Right ventricle myocardium inferior (tissue), 1 donor: ENCODE measurements at regions not wholly inside any gene's neighbourhood (a gene's known extent, or its start where the extent isn't known, plus 50 kb on each side); places are given as distances from the start of the nearest gene placed in this dataset.

Experiments
- ATAC-seq: fragments of 200-7000 bp; cut with Tn5 transposase; one replicate; pipeline ENCODE4 v1.9.1; 2020; ENCODE audit warnings: mild to moderate bottlenecking, moderate library complexity
- DNase-seq: peaks from one replicate; pipeline ENCODE4 v3.0.0; 2021; ENCODE audit errors: missing footprints
- intact Hi-C: fragments of 100-400 bp; cut with DNase I; formaldehyde crosslinking; loops from one replicate; pipeline ENCODE4 v1.11.0; 2022
- donor health status: DM: no; HTN: yes; CAD: no; lungs with severe emphysema.

DNA sequence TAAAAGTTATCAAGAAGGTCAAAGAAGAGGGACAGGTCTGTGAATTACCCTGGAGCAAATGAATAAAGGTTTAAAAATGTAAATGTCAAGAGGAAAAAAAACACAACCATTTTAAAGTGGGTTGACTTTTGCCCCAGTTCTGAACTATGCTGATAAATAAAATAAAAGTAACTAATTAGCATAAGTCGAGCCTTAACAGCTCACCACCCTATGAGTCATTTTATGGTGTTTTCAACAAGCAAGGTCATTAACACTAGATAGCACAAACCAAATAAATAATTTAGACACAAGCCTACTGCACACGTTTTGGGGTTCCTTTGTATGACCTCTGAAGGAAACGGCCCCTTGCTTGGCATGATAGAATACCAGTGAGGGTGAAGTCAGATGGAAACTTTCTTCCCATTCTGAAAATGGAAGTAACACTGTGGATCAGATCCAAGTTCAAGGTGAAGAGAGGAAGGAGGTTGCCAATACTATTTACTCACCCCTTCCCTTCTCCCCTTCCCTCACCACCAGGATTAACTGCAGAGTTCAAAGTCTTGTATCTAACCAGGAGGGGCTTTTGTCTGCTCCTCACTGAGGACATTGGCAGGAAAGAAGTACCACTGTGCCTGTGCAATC lies 380.0 kb upstream of the ACVR2A start:
- intact Hi-C loops: no loop called here
- ATAC-seq: no peak
- DNase-seq: no peak

- DNase-seq: no peak
- intact Hi-C loops: no loop called here
- no peak for ATAC-seq
Observed at GRCh38 chr2:147463881-147464520, 380.8 kb upstream of the ACVR2A start.

- DNase-seq (no peak), ATAC-seq (peak; percentile 63)
Observed at GRCh38 chr2:147460155-147460554, 384.7 kb upstream of the ACVR2A start.

DNA sequence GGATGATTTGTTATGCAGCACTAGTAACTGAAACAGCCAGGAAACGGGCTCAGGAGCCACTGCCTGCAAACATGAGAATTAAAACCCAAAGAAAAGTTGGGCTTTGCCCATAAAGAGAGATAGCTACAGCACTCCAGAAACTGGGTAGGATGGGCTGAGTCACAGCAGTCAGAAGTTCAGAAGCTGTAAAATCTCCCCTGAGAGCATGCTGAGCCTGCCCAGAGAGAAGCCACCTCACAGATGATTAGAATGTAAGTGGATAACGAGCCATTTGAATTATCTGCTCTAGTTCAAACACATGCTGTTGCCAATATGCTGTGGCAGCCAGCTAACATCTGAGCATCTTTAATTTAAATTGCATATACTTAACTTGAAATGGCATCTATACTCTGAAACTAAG lies 388.1 kb upstream of the ACVR2A start:
- intact Hi-C loops: no loop called here
- DNase-seq (no peak), ATAC-seq (no peak)

More at GRCh38 chr2:147460155-147460554, 384.7 kb upstream of the ACVR2A start:
- intact Hi-C loops: no loop called here

- intact Hi-C loops: no loop called here
- ATAC-seq (no peak), DNase-seq (no peak)
Observed at GRCh38 chr2:147451902-147452515, 392.8 kb upstream of the ACVR2A start.

GRCh38 chr2:147450661-147451510 lies 393.9 kb upstream of the ACVR2A start:
- no peak for DNase-seq
- ATAC-seq: no peak
- intact Hi-C loops: no loop called here

- no peak for DNase-seq
- ATAC-seq: no peak
- intact Hi-C loops: no loop called here
Observed at GRCh38 chr2:147449323-147449991, 395.4 kb upstream of the ACVR2A start.

DNA sequence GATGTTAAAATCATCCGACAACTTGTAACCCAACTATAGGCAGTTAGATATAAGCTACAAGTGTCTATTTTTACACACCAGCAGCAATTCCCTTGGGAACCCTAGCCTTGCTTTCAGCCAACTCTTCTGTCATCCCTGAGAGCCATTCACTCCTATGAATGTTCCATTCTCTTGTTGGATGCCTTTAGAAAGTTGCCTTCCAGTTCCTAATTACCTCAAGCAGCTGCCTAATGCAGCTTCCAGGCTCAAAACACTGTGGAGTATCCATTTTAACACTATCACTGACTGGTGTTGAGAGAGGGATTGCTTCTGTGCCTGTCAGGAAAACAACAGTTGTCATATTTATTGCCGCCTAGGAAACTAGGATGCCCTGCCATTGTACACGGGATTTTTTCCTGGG lies 402.0 kb upstream of the ACVR2A start:
- intact Hi-C loops: no loop called here

DNA sequence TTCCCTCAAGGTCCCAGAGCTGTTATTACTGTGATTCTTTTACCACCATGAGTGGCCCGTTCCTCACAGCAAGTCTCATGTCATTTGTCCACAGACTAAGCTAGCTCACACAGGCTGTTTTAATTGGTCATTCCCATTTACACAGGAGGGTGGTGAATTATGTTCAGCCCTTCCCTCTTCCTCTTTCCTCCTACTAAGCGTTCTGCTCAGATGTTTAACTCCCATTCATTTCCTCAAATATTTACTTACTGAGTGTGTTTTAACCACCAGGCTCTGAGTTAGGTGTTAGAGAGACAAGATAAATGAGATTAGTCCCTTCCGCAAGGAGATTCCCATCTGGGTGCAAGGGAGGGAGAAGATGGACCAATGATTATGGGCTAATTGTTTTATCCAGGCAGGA lies 403.6 kb upstream of the ACVR2A start:
- ATAC-seq: no peak
- intact Hi-C loops: no loop called here
- no peak for DNase-seq

More for the DNA sequence above, 402.0 kb upstream of the ACVR2A start:
- DNase-seq: no peak
- ATAC-seq: no peak

DNA sequence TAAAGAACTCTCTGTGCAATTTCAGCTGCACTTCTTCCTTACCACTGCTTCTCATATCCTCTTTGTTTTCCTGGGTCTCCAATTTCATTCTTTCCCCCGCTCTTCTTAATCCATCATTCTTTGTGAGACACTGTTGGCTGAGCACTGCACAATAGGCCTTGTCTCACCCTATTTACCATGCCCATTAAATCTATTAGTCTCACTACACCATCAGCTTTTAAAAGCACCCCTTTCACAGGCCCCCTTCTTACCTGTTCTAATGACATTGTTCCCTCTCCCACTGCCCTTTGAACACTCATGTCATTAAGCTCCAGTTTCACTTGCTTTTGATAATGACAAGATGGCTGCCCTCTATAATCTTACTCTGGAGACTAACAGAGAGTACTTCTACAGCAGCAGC lies 404.1 kb upstream of the ACVR2A start:
- intact Hi-C loops: no loop called here
- DNase-seq: no peak
- ATAC-seq: no peak

DNA sequence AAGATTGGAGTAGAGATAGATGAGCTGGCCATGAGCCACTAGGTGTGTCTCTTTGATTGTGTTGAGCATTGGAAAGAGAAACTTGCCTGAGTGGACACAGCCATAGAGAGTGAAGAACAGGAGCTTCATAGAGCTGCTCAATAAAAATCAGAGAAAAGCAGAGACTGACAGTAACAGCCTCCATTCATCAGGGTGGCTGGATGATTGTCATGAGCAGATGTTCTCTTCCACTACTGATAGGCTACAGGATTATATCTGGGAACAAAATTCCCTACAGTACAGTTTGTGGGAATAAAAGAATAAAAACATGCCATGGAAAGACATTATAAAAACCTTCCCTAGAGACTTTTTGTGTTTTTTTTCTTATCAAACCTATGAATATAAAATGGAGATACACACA lies 404.8 kb upstream of the ACVR2A start:
- ATAC-seq (no peak), DNase-seq (no peak)
- intact Hi-C loops: no loop called here

GRCh38 chr2:147438882-147439281 lies 405.9 kb upstream of the ACVR2A start:
- ATAC-seq (no peak), DNase-seq (no peak)
- intact Hi-C loops: no loop called here

DNA sequence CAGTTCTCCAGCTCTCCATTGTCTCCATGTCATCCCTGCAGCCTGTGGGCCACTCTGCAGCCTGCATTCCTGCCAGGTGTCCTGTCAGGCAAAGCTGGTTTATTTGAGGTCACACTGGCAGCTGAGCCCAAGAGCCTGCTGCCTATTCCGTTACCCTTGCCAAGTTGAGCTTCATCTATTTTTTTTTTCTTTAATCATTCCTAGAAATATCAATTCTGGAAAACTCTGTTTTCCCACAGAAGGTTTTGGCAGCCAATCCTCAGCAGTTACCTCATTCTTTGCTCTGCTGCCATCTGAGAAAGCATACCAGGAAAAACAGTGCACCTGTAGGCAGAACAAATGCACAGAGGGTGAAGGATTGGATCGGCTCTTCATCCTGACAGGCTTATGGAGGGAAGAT lies 411.0 kb upstream of the ACVR2A start:
- no peak for ATAC-seq

DNA sequence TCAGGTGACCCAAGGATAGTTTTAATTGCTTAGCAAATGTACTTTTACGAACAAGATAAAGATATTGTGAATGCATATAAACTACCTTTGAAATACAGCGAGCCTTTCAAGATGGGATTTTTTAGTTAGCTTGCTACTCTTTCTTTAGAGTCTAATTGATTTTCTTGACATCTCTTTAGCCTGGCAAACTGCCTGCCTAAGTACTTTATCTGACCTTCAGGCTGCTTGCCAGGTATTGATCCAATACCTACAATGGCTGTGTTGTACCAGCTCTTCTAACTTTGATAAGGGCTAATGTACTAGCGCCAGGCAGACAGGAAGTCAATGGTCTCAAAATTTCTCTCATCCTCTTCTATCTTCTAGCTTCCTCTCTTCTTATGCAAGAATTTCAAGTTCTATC lies 414.4 kb upstream of the ACVR2A start:
- ATAC-seq (no peak), DNase-seq (no peak)
- intact Hi-C loops: no loop called here

More for the DNA sequence above, 411.0 kb upstream of the ACVR2A start:
- no peak for DNase-seq
- intact Hi-C loops: no loop called here

GRCh38 chr2:147428120-147428747 lies 416.6 kb upstream of the ACVR2A start:
- DNase-seq (no peak), ATAC-seq (no peak)
- intact Hi-C loops: no loop called here

DNA sequence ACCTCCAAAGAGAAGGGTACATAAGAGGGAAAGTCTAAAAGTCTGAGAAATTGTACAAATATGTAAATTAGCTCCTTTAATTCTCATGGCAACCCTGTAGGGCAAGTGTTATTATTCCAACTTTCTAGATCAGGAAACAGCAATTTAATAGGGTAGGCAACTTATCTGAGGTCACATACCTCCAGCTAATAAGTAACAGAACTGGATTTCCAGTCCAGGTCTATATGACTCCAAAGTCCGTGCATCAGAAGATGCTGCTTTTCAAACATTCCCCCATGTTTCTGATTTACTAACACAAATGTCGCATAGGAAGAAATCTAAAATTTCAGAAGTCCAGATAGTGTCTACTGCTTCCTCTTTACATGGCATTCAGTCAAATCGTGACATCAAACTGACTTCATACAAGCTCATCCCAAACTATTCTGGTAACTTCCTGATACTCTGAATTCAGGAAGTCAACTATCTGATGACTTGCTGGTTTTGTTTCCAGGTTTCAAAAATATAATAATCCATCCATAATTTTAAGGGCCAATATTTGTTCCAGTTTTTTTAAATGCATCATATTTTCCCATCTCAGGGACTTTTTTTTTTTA lies 419.3 kb upstream of the ACVR2A start:
- intact Hi-C loops: no loop called here
- ATAC-seq (no peak), DNase-seq (no peak)

- intact Hi-C loops: no loop called here
- DNase-seq (no peak), ATAC-seq (no peak)
Observed at GRCh38 chr2:147424766-147425165, 420.1 kb upstream of the ACVR2A start.

DNA sequence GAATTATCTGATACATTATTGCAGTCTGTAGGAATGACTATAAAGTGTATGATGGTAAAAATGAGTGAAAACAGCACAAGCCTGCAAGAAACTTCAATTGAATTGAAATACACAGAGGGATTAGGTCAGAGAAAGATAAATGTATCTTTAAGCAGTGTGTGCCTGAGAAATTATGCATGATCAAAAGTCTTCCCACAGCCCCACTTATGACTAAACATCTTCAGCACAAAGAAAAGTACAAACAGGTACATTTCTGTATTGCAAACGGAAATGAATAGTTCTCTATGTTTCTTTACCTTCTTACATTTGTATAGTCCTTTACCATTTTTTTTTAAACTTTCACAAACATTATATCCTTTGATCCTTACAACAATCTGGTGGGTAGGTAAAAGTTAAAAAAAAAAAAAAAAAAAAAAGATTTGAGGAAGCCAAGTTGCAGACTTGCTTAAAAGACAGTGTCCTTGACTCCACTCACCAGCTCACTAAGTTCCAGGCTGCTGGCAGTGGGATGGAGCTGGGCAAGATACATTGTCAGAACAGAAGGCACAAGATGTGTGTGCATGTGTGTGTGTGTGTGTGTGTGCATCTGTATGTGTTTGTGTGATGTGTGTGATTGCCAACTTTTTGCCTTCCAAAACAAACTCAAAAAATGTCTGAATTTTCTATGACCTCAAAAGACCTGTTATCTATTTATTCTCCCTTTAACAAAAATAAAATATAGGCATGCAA lies 423.7 kb upstream of the ACVR2A start:
- DNase-seq (no peak), ATAC-seq (no peak)
- intact Hi-C loops: no loop called here
